Left lung (tissue), 4 donors: ENCODE measurements at regions not wholly inside any gene's neighbourhood (a gene's known extent, or its start where the extent isn't known, plus 50 kb on each side); places are given as distances from the start of the nearest gene placed in this dataset.
"Not testable (repeated sequence)": the region's sequence is repeated elsewhere in the genome, so short reads cannot be mapped to it uniquely, and the experiment has no call there.

Experiments
- ATAC-seq: fragments of 200-7000 bp; cut with Tn5 transposase; one replicate; pipeline ENCODE4 v1.9.1; 2020; ENCODE audit warnings: moderate library complexity
- DNase-seq, 4 donors: peaks; one replicate each; pipeline ENCODE4 v3.0.0-alpha.2; 2013 to 2020
- H3K27ac ChIP-seq, 2 donors: fragments of 200-600 bp; sonication (generic) in 1 of 2; one replicate each; pipeline versions ENCODE4 v1.5.0 to v1.8.0; 2020 to 2021
- H3K27me3 ChIP-seq, 2 donors: fragments of 200-600 bp; sonication (generic) in 1 of 2; one replicate each; pipeline versions ENCODE4 v1.5.0 to v1.8.0; 2020 to 2021
- H3K36me3 ChIP-seq, 2 donors: fragments of 200-600 bp; sonication (generic) in 1 of 2; one replicate each; pipeline versions ENCODE4 v1.5.0 to v1.8.0; 2020 to 2021
- H3K4me1 ChIP-seq, 2 donors: fragments of 200-600 bp; one replicate each; pipeline ENCODE4 v1.8.0; 2021
- H3K4me3 ChIP-seq, 2 donors: fragments of 200-600 bp; sonication (generic) in 1 of 2; one replicate each; pipeline versions ENCODE4 v1.5.0 to v1.8.0; 2020 to 2021; ENCODE audit warnings: mild to moderate bottlenecking in 1 of 2
- H3K9me3 ChIP-seq, 2 donors: fragments of 200-600 bp; sonication (generic) in 1 of 2; one replicate each; pipeline versions ENCODE4 v1.5.0 to v1.8.0; 2020 to 2021
- CTCF ChIP-seq, 2 donors: fragments of 200-600 bp; sonication (generic) in 1 of 2; IDR thresholded peaks; one replicate each; pipeline versions ENCODE4 v1.5.0 to v1.8.0; 2021; ENCODE audit warnings: antibody characterized with exemption in 2 of 2
- intact Hi-C, 2 donors: fragments of 100-400 bp; cut with DNase I; formaldehyde crosslinking; loops; one replicate each; pipeline versions ENCODE4 v1.11.2 to v1.14.2; 2022
- donor health status: DM: no; HTN: yes; CAD: no.
- donor health status: DM: no; HTN: no; CAD: no.

DNA sequence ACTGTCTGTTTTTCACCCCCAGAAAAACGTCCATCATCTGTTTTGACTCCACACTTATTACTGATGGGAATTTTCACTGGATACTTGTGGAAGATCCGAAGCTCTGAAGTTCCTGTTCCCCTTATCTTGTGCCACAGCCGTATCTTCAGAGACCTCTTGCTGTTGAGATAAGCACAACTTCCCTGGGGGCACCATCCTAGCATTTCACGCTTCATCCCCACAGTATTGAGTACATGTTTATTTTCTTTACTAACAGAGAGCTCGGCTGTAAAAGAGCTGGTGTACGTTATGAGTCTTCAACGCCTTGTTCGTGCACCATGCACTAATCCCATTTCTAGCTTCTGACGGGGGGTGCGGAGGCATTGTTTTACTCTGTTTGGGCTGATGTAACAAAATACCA lies 813.6 kb upstream of the EEF2KMT start:
- Histone ChIP-seq H3K27ac (no peak overlapping the region), H3K36me3 (no peaks in the 10 kb centered on the region), H3K9me3 (peaks cover 0 to 12% of the 10 kb centered on the region in 2 donors), H3K27me3 (peaks cover 0 to 5% of the 10 kb centered on the region in 2 donors), H3K4me1 (no peaks in the 10 kb centered on the region), H3K4me3 (no peak overlapping the region)
- intact Hi-C loops = no loop called here
- ATAC-seq (no peak), DNase-seq (no peak)
- TF ChIP-seq CTCF (IDR thresholded peaks at IDR 0.05) = no peak

- H3K36me3 ChIP-seq, H3K4me3 ChIP-seq, H3K27me3 ChIP-seq, H3K4me1 ChIP-seq, H3K27ac ChIP-seq, DNase-seq, ATAC-seq, intact Hi-C loops: not testable (repeated sequence)
- peaks cover 0 to 12% of the 10 kb centered on the region in 2 donors for H3K9me3 ChIP-seq
Observed at GRCh38 chr16:5909556-5909955, 812.0 kb upstream of the EEF2KMT start.

GRCh38 chr16:5907544-5907943 lies 809.9 kb upstream of the EEF2KMT start:
- H3K27me3 ChIP-seq = no peaks in the 10 kb centered on the region
- intact Hi-C loops = no loop called here
- TF ChIP-seq CTCF (IDR thresholded peaks at IDR 0.05) = no peak
- H3K4me3 ChIP-seq = no peak overlapping the region
- H3K9me3 ChIP-seq = peaks cover 0 to 3% of the 10 kb centered on the region in 2 donors
- ATAC-seq (no peak), DNase-seq (no peak)
- no peak overlapping the region for H3K27ac ChIP-seq
- no peaks in the 10 kb centered on the region for H3K4me1 ChIP-seq
- no peaks in the 10 kb centered on the region for H3K36me3 ChIP-seq

DNA sequence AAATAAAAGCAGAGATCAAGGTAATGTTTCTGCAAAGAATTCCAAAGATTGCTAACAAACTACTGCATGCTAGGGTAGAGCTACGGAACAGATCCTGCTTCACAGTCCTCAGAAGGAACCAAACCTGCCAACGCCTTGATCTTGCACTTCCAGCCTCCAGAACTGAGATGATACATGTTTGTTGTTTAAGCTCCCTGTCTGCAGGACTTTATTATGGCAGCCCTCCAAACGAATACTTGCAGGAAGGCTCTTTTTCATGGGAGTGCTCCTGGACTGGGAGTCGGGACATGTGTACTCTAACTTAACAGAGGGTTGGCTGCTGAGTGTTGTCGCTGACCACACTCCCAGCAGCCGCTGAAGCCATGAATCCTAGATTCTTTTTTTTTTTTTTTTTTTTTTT lies 808.8 kb upstream of the EEF2KMT start:
- no peaks in the 10 kb centered on the region for H3K4me1 ChIP-seq
- H3K36me3 ChIP-seq = no peaks in the 10 kb centered on the region
- H3K27ac ChIP-seq = no peak overlapping the region
- H3K4me3 ChIP-seq = no peak overlapping the region
- ATAC-seq (no peak), DNase-seq (no peak)
- TF ChIP-seq CTCF (IDR thresholded peaks at IDR 0.05) = no peak
- no peaks in the 10 kb centered on the region for H3K9me3 ChIP-seq
- H3K27me3 ChIP-seq = no peaks in the 10 kb centered on the region
- intact Hi-C loops = no loop called here

DNA sequence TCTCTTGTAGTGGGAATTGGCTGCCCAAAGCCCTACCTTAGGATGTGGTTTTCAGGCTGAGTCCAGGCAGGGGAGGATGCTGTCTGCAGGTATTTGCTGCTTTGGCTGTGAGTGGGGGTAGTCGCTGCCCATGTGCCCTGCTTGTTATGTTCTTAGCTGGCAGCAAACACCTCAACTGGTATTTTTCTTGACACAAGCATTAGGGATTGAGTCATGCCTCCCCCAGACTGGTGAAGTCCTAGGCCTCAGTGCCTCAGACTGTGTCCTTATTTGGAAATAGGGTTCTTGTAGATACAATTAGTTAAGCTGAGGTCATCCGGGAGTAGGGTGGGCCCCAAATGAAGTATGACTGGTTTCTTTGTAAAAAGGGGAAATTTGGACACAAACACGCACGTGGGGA lies 808.3 kb upstream of the EEF2KMT start:
- DNase-seq (no peak), ATAC-seq (no peak)
- no peaks in the 10 kb centered on the region for H3K9me3 ChIP-seq
- H3K36me3 ChIP-seq = no peaks in the 10 kb centered on the region
- no peak for TF ChIP-seq CTCF (IDR thresholded peaks at IDR 0.05)
- intact Hi-C loops = no loop called here
- H3K4me1 ChIP-seq = no peaks in the 10 kb centered on the region
- no peak overlapping the region for H3K4me3 ChIP-seq
- H3K27me3 ChIP-seq = no peaks in the 10 kb centered on the region
- H3K27ac ChIP-seq = no peak overlapping the region

DNA sequence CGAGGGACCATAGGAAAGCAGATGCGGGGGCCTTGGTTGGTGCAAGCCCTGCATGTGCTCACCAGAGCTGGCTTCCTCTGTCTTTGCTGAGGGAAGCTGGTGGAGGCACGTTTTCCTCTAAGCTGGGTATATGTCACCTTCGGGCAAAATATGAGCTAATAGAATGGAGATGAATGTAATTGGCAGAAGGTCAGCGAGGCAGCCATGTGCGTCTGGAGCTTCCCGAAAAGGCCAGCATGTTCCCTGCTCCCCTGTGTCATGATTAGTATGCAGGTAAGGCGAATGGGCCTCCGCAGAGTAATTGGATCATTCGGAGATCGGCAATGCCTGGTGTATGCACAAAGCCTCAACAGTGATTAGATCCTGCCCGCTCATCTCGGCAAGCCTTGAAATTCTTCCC lies 806.2 kb upstream of the EEF2KMT start:
- Histone ChIP-seq H3K4me1 (no peaks in the 10 kb centered on the region), H3K36me3 (no peaks in the 10 kb centered on the region), H3K9me3 (no peaks in the 10 kb centered on the region), H3K27ac (no peak overlapping the region), H3K27me3 (no peaks in the 10 kb centered on the region), H3K4me3 (no peak overlapping the region)
- intact Hi-C loops = no loop called here
- DNase-seq (no peak), ATAC-seq (no peak)
- TF ChIP-seq CTCF (IDR thresholded peaks at IDR 0.05) = no peak
